Right renal pelvis (tissue), 4 donors: ENCODE measurements at regions not wholly inside any gene's neighbourhood (a gene's known extent, or its start where the extent isn't known, plus 50 kb on each side); places are given as distances from the start of the nearest gene placed in this dataset.
"Not testable (repeated sequence)": the region's sequence is repeated elsewhere in the genome, so short reads cannot be mapped to it uniquely, and the experiment has no call there.

Experiments used
- DNase-seq, 4 donors: peaks; one replicate each; pipeline ENCODE4 v3.0.0-alpha.2; 2013; ENCODE audit warnings: low read depth in 4 of 4, low spot score in 3 of 4, missing footprints in 1 of 4

GRCh38 chr10:43922335-43923280 is 273.9 kb upstream of the ZNF32 start:
- no peak for DNase-seq

- no peak for DNase-seq
Measured at GRCh38 chr10:43921881-43922280, 273.2 kb upstream of the ZNF32 start.

GRCh38 chr10:43921478-43921877 is 272.8 kb upstream of the ZNF32 start:
- DNase-seq: no peak

GRCh38 chr10:43920236-43920758 is 271.6 kb upstream of the ZNF32 start:
- not testable (repeated sequence) for DNase-seq

GRCh38 chr10:43913676-43914235 is 265.1 kb upstream of the ZNF32 start:
- no peak for DNase-seq

GRCh38 chr10:43912469-43912868 is 263.8 kb upstream of the ZNF32 start:
- no peak for DNase-seq

GRCh38 chr10:43906490-43906889 is 257.8 kb upstream of the ZNF32 start:
- no peak for DNase-seq

GRCh38 chr10:43905512-43906236 is 257.0 kb upstream of the ZNF32 start:
- peak in 2 of 4 donors; percentile 34 to 56 for DNase-seq

- DNase-seq: no peak
Measured at GRCh38 chr10:43904844-43905243, 256.2 kb upstream of the ZNF32 start.

GRCh38 chr10:43904301-43904700 is 255.6 kb upstream of the ZNF32 start:
- DNase-seq: no peak

- no peak for DNase-seq
Measured at GRCh38 chr10:43903451-43903850, 254.8 kb upstream of the ZNF32 start.

- DNase-seq: no peak
Measured at GRCh38 chr10:43902842-43903241, 254.2 kb upstream of the ZNF32 start.

- no peak for DNase-seq
Measured at GRCh38 chr10:43901744-43902504, 253.2 kb upstream of the ZNF32 start.

- DNase-seq: no peak
Measured at GRCh38 chr10:43901302-43901701, 252.6 kb upstream of the ZNF32 start.

GRCh38 chr10:43900571-43900970 is 251.9 kb upstream of the ZNF32 start:
- DNase-seq: no peak

- DNase-seq: no peak
Measured at GRCh38 chr10:43899224-43899959, 250.7 kb upstream of the ZNF32 start.

- DNase-seq: no peak
Measured at GRCh38 chr10:43898592-43898991, 249.9 kb upstream of the ZNF32 start.

GRCh38 chr10:43897765-43898419 is 249.2 kb upstream of the ZNF32 start:
- DNase-seq: no peak

GRCh38 chr10:43892062-43892770 is 243.5 kb upstream of the ZNF32 start:
- no peak for DNase-seq
